GM23338 (cell line): ENCODE measurements at regions not wholly inside any gene's neighbourhood (a gene's known extent, or its start where the extent isn't known, plus 50 kb on each side); places are given as distances from the start of the nearest gene placed in this dataset.

Source experiments
- ATAC-seq: fragments of 200-7000 bp; cut with Tn5 transposase; 3 replicates; pipeline ENCODE4 v1.9.1; 2020
- DNase-seq: peaks from one replicate; pipeline ENCODE4 v3.0.0-alpha.2; 2015; ENCODE audit warnings: low spot score
- H2AFZ ChIP-seq: fragments of 200-600 bp; sonication (generic); 2 replicates; pipeline ENCODE4 v1.8.0; 2016; ENCODE audit warnings: antibody characterized with exemption, mild to moderate bottlenecking, moderate library complexity
- H3F3A ChIP-seq: fragments of 200-600 bp; sonication (generic); replicated peaks from 2 replicates; pipeline ENCODE4 v1.8.0; 2017; ENCODE audit warnings: antibody characterized with exemption, mixed run types, low read depth
- H3K27ac ChIP-seq: fragments of 200-600 bp; sonication (generic); 2 replicates; pipeline ENCODE4 v1.6.1; 2016; ENCODE audit warnings: low read depth
- H3K27me3 ChIP-seq: fragments of 200-600 bp; sonication (generic); 2 replicates; pipeline ENCODE4 v1.8.0; 2016; ENCODE audit warnings: mild to moderate bottlenecking, mixed run types, moderate library complexity; ENCODE audit not compliant: insufficient read depth
- H3K36me3 ChIP-seq: fragments of 200-600 bp; sonication (generic); 2 replicates; pipeline ENCODE4 v1.8.0; 2016; ENCODE audit warnings: mild to moderate bottlenecking; ENCODE audit not compliant: insufficient read depth
- H3K4me1 ChIP-seq: fragments of 200-600 bp; sonication (generic); 2 replicates; pipeline ENCODE4 v1.8.0; 2016; ENCODE audit warnings: mild to moderate bottlenecking, moderate library complexity; ENCODE audit not compliant: insufficient read depth
- H3K4me2 ChIP-seq: fragments of 200-600 bp; sonication (generic); 2 replicates; pipeline ENCODE4 v1.7.1; 2017; ENCODE audit warnings: mixed run types
- H3K4me3 ChIP-seq: fragments of 200-600 bp; sonication (generic); 2 replicates; pipeline ENCODE4 v1.6.1; 2016; ENCODE audit warnings: mixed run types
- H3K79me2 ChIP-seq: fragments of 200-600 bp; sonication (generic); replicated peaks from 2 replicates; pipeline ENCODE4 v1.8.0; 2017; ENCODE audit warnings: mild to moderate bottlenecking; ENCODE audit not compliant: insufficient read depth
- H3K9me2 ChIP-seq: fragments of 200-600 bp; sonication (generic); 2 replicates; pipeline ENCODE4 v1.8.0; 2017; ENCODE audit not compliant: insufficient read depth
- H4K20me1 ChIP-seq: fragments of 200-600 bp; sonication (generic); replicated peaks from 2 replicates; pipeline ENCODE4 v1.8.0; 2017; ENCODE audit warnings: mild to moderate bottlenecking; ENCODE audit not compliant: insufficient read depth
- H3K27ac Mint-ChIP-seq: 2 replicates; pipeline ENCODE4 v1.8.0; 2020; ENCODE audit warnings: inconsistent platforms, mild to moderate bottlenecking, moderate library complexity, mixed read lengths
- H3K27me3 Mint-ChIP-seq: 3 replicates; pipeline ENCODE4 v1.8.0; 2022; ENCODE audit warnings: low read depth, mild to moderate bottlenecking, moderate library complexity, mixed read lengths, inconsistent platforms; ENCODE audit not compliant: insufficient read depth, poor library complexity
- H3K36me3 Mint-ChIP-seq: 3 replicates; pipeline ENCODE4 v1.8.0; 2021; ENCODE audit warnings: low read depth, mild to moderate bottlenecking, inconsistent platforms, moderate library complexity, mixed read lengths
- H3K4me1 Mint-ChIP-seq: 3 replicates; pipeline ENCODE4 v1.8.0; 2020; ENCODE audit warnings: mild to moderate bottlenecking, inconsistent platforms, mixed read lengths
- H3K4me3 Mint-ChIP-seq: 3 replicates; pipeline ENCODE4 v1.8.0; 2021; ENCODE audit warnings: moderate library complexity, mild to moderate bottlenecking, inconsistent platforms, mixed read lengths
- H3K9me3 Mint-ChIP-seq: 3 replicates; pipeline ENCODE4 v1.8.0; 2020; ENCODE audit warnings: moderate library complexity, mild to moderate bottlenecking, inconsistent platforms, mixed read lengths
- CREB1 ChIP-seq: fragments of 250-450 bp; sonication (Bioruptor Pico); IDR thresholded peaks from 2 replicates; pipeline ENCODE4 v1.5.0; 2020; ENCODE audit warnings: low read depth, mild to moderate bottlenecking, moderate library complexity
- ETS1 ChIP-seq: IDR thresholded peaks from 2 replicates; pipeline ENCODE4 v1.6.1; 2016; ENCODE audit warnings: antibody characterized with exemption
- NANOG ChIP-seq: IDR thresholded peaks from 2 replicates; pipeline ENCODE4 v1.6.1; 2016; ENCODE audit warnings: antibody characterized with exemption, borderline replicate concordance
- POLR2AphosphoS5 ChIP-seq: IDR thresholded peaks from 2 replicates; pipeline ENCODE4 v1.6.1; 2016; ENCODE audit warnings: antibody characterized with exemption, low read depth
- REST ChIP-seq: IDR thresholded peaks from one replicate; pipeline ENCODE4 v1.6.1; 2018; ENCODE audit warnings: antibody characterized with exemption; ENCODE audit not compliant: unreplicated experiment
- ZNF114 ChIP-seq: fragments of 250-450 bp; sonication (Bioruptor Pico); IDR thresholded peaks from 2 replicates; pipeline ENCODE4 v1.5.0; 2020; ENCODE audit warnings: mild to moderate bottlenecking, moderate library complexity
- ZNF462 ChIP-seq: fragments of 250-450 bp; sonication (Bioruptor Pico); IDR thresholded peaks from 2 replicates; pipeline ENCODE4 v1.5.0; 2020; ENCODE audit warnings: mild to moderate bottlenecking, moderate library complexity

GRCh38 chr10:4504550-4504949 is 321.5 kb upstream of the AKR1E2 start:
- no peaks in the 10 kb centered on the region for H4K20me1 ChIP-seq
- H3K4me3 ChIP-seq = no peak overlapping the region
- Mint-ChIP-seq H3K9me3 (no peaks in the 10 kb centered on the region), H3K4me3 (no peak overlapping the region), H3K36me3 (no peaks in the 10 kb centered on the region), H3K27me3 (peaks cover 1% of the 10 kb centered on the region), H3K27ac (no peak overlapping the region), H3K4me1 (peaks cover 13% of the 10 kb centered on the region; the same call in 2 of the 3 replicates)
- H3K4me1 ChIP-seq = peaks cover 7% of the 10 kb centered on the region; the same call in 1 of the 2 replicates
- no peaks in the 10 kb centered on the region for H3F3A ChIP-seq
- no peak for DNase-seq
- TF ChIP-seq ZNF462 (no peak), POLR2AphosphoS5 (no peak), ETS1 (no peak), NANOG (no peak), REST (no peak), CREB1 (no peak), ZNF114 (CRISPR knock-in tag) (no peak)
- no peak overlapping the region for H3K4me2 ChIP-seq
- no peaks in the 10 kb centered on the region for H3K79me2 ChIP-seq
- H2AFZ ChIP-seq = no peak overlapping the region
- no peak overlapping the region for H3K27ac ChIP-seq
- no peaks in the 10 kb centered on the region for H3K36me3 ChIP-seq
- no peak for ATAC-seq
- H3K27me3 ChIP-seq = no peaks in the 10 kb centered on the region
- no peaks in the 10 kb centered on the region for H3K9me2 ChIP-seq
